ENCODE measurements at regions not wholly inside any gene's neighbourhood (a gene's known extent, or its start where the extent isn't known, plus 50 kb on each side); places are given as distances from the start of the nearest gene placed in this dataset.

GRCh38 chr7:41280491-41280890 is 422.4 kb downstream of the INHBA start:
- H3K27ac ChIP-seq (ENCODE audit: low read length in 2 of 2), result no peak overlapping the region
- H3K4me2 ChIP-seq (replicated peaks; ENCODE audit: low read depth, low read length, poor library complexity, severe bottlenecking), result no peak overlapping the region
- 96% methylated on average over 4 of the region's 5 CpGs for WGBS (ENCODE audit: insufficient coverage)
- ChIA-PET POLR2A (no interaction called here), CTCF (no interaction called here)
- TF ChIP-seq EZH2 (IDR thresholded peaks at IDR 0.05; ENCODE audit: borderline replicate concordance, insufficient read depth, low read depth, low read length, poor library complexity, severe bottlenecking), result no peak
- TF ChIP-seq, protein P1, sequence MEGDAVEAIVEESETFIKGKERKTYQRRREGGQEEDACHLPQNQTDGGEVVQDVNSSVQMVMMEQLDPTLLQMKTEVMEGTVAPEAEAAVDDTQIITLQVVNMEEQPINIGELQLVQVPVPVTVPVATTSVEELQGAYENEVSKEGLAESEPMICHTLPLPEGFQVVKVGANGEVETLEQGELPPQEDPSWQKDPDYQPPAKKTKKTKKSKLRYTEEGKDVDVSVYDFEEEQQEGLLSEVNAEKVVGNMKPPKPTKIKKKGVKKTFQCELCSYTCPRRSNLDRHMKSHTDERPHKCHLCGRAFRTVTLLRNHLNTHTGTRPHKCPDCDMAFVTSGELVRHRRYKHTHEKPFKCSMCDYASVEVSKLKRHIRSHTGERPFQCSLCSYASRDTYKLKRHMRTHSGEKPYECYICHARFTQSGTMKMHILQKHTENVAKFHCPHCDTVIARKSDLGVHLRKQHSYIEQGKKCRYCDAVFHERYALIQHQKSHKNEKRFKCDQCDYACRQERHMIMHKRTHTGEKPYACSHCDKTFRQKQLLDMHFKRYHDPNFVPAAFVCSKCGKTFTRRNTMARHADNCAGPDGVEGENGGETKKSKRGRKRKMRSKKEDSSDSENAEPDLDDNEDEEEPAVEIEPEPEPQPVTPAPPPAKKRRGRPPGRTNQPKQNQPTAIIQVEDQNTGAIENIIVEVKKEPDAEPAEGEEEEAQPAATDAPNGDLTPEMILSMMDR (IDR thresholded peaks at IDR 0.05), result no peak
- no peaks in the 10 kb centered on the region for H3K4me1 Mint-ChIP-seq
- no peak overlapping the region for H3K9ac ChIP-seq (ENCODE audit: low read length)
- no peaks in the 10 kb centered on the region for H4K20me1 ChIP-seq (ENCODE audit: control insufficient read depth, insufficient read depth, low read length, poor library complexity, severe bottlenecking)
- H3K27me3 Mint-ChIP-seq, result peaks cover 10% of the 10 kb centered on the region
- ATAC-seq (ENCODE audit: low read depth) (no peak), DNase-seq (no peak)
- H2AFZ ChIP-seq (ENCODE audit: insufficient read depth, low read depth, low read length, poor library complexity, severe bottlenecking), result no peak overlapping the region
- H3K9me3 Mint-ChIP-seq (ENCODE audit: insufficient read depth), result no peaks in the 10 kb centered on the region
- intact Hi-C loops (cut with micrococcal nuclease), result no loop called here
- H3K4me3 Mint-ChIP-seq, result no peak overlapping the region
- no peaks in the 10 kb centered on the region for H3K27me3 ChIP-seq (replicated peaks in 1 of 4; ENCODE audit: control extremely low read depth in 1 of 4, control insufficient read depth in 3 of 4, insufficient read depth in 4 of 4, low read length in 3 of 4)
- H3K79me2 ChIP-seq (ENCODE audit: control insufficient read depth, insufficient read depth, low read length), result no peaks in the 10 kb centered on the region
- H3K4me1 ChIP-seq (ENCODE audit: control insufficient read depth in 2 of 2, insufficient read depth in 2 of 2, low read length in 2 of 2), result no peaks in the 10 kb centered on the region
- no peak overlapping the region for H3K4me3 ChIP-seq (ENCODE audit: control extremely low read depth in 1 of 5, extremely low read depth in 1 of 5, insufficient read depth in 1 of 5, low read depth in 2 of 5, low read length in 4 of 5)
- H3K36me3 ChIP-seq (replicated peaks in 1 of 2; ENCODE audit: control extremely low read depth in 1 of 2, control insufficient read depth in 1 of 2, extremely low read depth in 1 of 2, insufficient read depth in 2 of 2, low read length in 1 of 2), result no peaks in the 10 kb centered on the region
- H3K27ac Mint-ChIP-seq, result no peak overlapping the region
- no peaks in the 10 kb centered on the region for H3K9me3 ChIP-seq (ENCODE audit: control extremely low read depth in 1 of 3, control insufficient read depth in 2 of 3, insufficient read depth in 1 of 3, low read length in 2 of 3)

GRCh38 chr7:41277561-41277960 is 425.3 kb downstream of the INHBA start:
- no peaks in the 10 kb centered on the region for H3K27me3 ChIP-seq (replicated peaks in 1 of 4; ENCODE audit: control extremely low read depth in 1 of 4, control insufficient read depth in 3 of 4, insufficient read depth in 4 of 4, low read length in 3 of 4)
- no peaks in the 10 kb centered on the region for H3K4me1 ChIP-seq (ENCODE audit: control insufficient read depth in 2 of 2, insufficient read depth in 2 of 2, low read length in 2 of 2)
- ATAC-seq (ENCODE audit: low read depth), result no peak
- intact Hi-C loops (cut with micrococcal nuclease), result no loop called here
- WGBS (ENCODE audit: insufficient coverage), result 83% methylated on average over 2 of the region's 2 CpGs
- Mint-ChIP-seq H3K27ac (no peak overlapping the region), H3K4me3 (no peak overlapping the region), H3K27me3 (peaks cover 4% of the 10 kb centered on the region), H3K9me3 (ENCODE audit: insufficient read depth) (no peaks in the 10 kb centered on the region), H3K4me1 (no peaks in the 10 kb centered on the region)
- no peaks in the 10 kb centered on the region for H3K9me3 ChIP-seq (ENCODE audit: control extremely low read depth in 1 of 3, control insufficient read depth in 2 of 3, insufficient read depth in 1 of 3, low read length in 2 of 3)
- no peak overlapping the region for H3K4me3 ChIP-seq (ENCODE audit: control extremely low read depth in 1 of 5, extremely low read depth in 1 of 5, insufficient read depth in 1 of 5, low read depth in 2 of 5, low read length in 4 of 5)
- no peaks in the 10 kb centered on the region for H3K79me2 ChIP-seq (ENCODE audit: control insufficient read depth, insufficient read depth, low read length)
- ChIA-PET POLR2A (no interaction called here), CTCF (no interaction called here)
- no peak overlapping the region for H3K27ac ChIP-seq (ENCODE audit: low read length in 2 of 2)
- H4K20me1 ChIP-seq (ENCODE audit: control insufficient read depth, insufficient read depth, low read length, poor library complexity, severe bottlenecking), result no peaks in the 10 kb centered on the region
- H2AFZ ChIP-seq (ENCODE audit: insufficient read depth, low read depth, low read length, poor library complexity, severe bottlenecking), result no peak overlapping the region
- DNase-seq, result no peak
- no peak for TF ChIP-seq EZH2 (IDR thresholded peaks at IDR 0.05; ENCODE audit: borderline replicate concordance, insufficient read depth, low read depth, low read length, poor library complexity, severe bottlenecking)
- TF ChIP-seq, protein P1 (IDR thresholded peaks at IDR 0.05), result no peak
- no peak overlapping the region for H3K9ac ChIP-seq (ENCODE audit: low read length)
- H3K4me2 ChIP-seq (replicated peaks; ENCODE audit: low read depth, low read length, poor library complexity, severe bottlenecking), result no peak overlapping the region
- H3K36me3 ChIP-seq (replicated peaks in 1 of 2; ENCODE audit: control extremely low read depth in 1 of 2, control insufficient read depth in 1 of 2, extremely low read depth in 1 of 2, insufficient read depth in 2 of 2, low read length in 1 of 2), result no peaks in the 10 kb centered on the region
